PC-9 (cell line): ENCODE measurements at regions not wholly inside any gene's neighbourhood (a gene's known extent, or its start where the extent isn't known, plus 50 kb on each side); places are given as distances from the start of the nearest gene placed in this dataset.

Experiments used
- BruUV-seq: library from RNA; stranded (reverse); fragments of 400-500 nt; replicated peaks from 2 replicates; lab custom pipeline; 2021; lab: Mats Ljungman, UMichigan
- CTCF ChIA-PET: fragments of 300-600 bp; sonication (Branson Sonifier 250); formaldehyde crosslinking; loops from one replicate; lab custom pipeline; 2022; ENCODE audit warnings: antibody characterized with exemption; lab: Charles Lee
- POLR2A ChIA-PET: fragments of 300-600 bp; sonication (Branson Sonifier 250); formaldehyde crosslinking; loops from one replicate; lab custom pipeline; 2022; ENCODE audit warnings: antibody characterized with exemption; ENCODE audit not compliant: unreplicated experiment; lab: Charles Lee
- DNase-seq, 2 experiments: peaks; one replicate each; pipeline versions ENCODE4 v3.0.0 to v3.0.0-alpha.2; 2015 to 2022; ENCODE audit warnings: mixed read lengths in 1 of 2
- H2AFZ ChIP-seq: fragments of 200-600 bp; sonication (generic); 2 replicates; pipeline ENCODE4 v1.8.1; 2017; ENCODE audit warnings: antibody characterized with exemption
- H3F3A ChIP-seq: fragments of 200-600 bp; sonication (generic); 2 replicates; pipeline ENCODE4 v1.8.1; 2017; ENCODE audit warnings: antibody characterized with exemption, mild to moderate bottlenecking, low read depth; ENCODE audit not compliant: insufficient read depth
- H3K27ac ChIP-seq: fragments of 200-600 bp; sonication (generic); 2 replicates; pipeline ENCODE4 v1.6.1; 2016; ENCODE audit warnings: mixed run types
- H3K27me3 ChIP-seq: fragments of 200-600 bp; sonication (generic); 2 replicates; pipeline ENCODE4 v1.6.1; 2016; ENCODE audit warnings: low read depth, mixed run types; ENCODE audit not compliant: insufficient read depth
- H3K36me3 ChIP-seq: fragments of 200-600 bp; sonication (generic); 2 replicates; pipeline ENCODE4 v1.6.1; 2016; ENCODE audit warnings: low read depth, mixed run types
- H3K4me1 ChIP-seq: fragments of 200-600 bp; sonication (generic); replicated peaks from 2 replicates; pipeline ENCODE4 v1.6.1; 2016; ENCODE audit warnings: mixed run types; ENCODE audit not compliant: insufficient read depth
- H3K4me2 ChIP-seq: fragments of 200-600 bp; sonication (generic); 2 replicates; pipeline ENCODE4 v1.6.1; 2017; ENCODE audit warnings: mixed run types
- H3K4me3 ChIP-seq: fragments of 200-600 bp; sonication (generic); 2 replicates; pipeline ENCODE4 v1.6.1; 2016; ENCODE audit warnings: mixed run types
- H3K79me2 ChIP-seq: fragments of 200-600 bp; sonication (generic); 2 replicates; pipeline ENCODE4 v1.6.1; 2017; ENCODE audit warnings: low read depth, mixed run types
- H3K9me2 ChIP-seq: fragments of 200-600 bp; sonication (generic); 2 replicates; pipeline ENCODE4 v1.8.1; 2017; ENCODE audit warnings: mild to moderate bottlenecking; ENCODE audit not compliant: insufficient read depth
- H3K9me3 ChIP-seq: fragments of 200-600 bp; sonication (generic); 2 replicates; pipeline ENCODE4 v1.8.1; 2016; ENCODE audit warnings: low read depth; ENCODE audit not compliant: insufficient read depth
- H4K20me1 ChIP-seq: fragments of 200-600 bp; sonication (generic); 2 replicates; pipeline ENCODE4 v1.8.1; 2017; ENCODE audit not compliant: insufficient read depth
- EZH2 ChIP-seq: fragments of 200-600 bp; sonication (generic); IDR thresholded peaks from 2 replicates; pipeline ENCODE4 v1.8.0; 2017; ENCODE audit warnings: antibody characterized with exemption, low read depth
- intact Hi-C: fragments of 100-400 bp; cut with micrococcal nuclease; formaldehyde crosslinking; loops from one replicate; pipeline ENCODE4 v1.10.0; 2022; ENCODE audit not compliant: unreplicated experiment
- TF ChIP-seq, protein P1 (sequence below): fragments of 200-600 bp; sonication (generic); conservative IDR thresholded peaks from 2 replicates; pipeline ENCODE4 v1.6.1; 2017; ENCODE audit warnings: mixed run types, antibody characterized with exemption, mild to moderate bottlenecking, moderate library complexity

DNA sequence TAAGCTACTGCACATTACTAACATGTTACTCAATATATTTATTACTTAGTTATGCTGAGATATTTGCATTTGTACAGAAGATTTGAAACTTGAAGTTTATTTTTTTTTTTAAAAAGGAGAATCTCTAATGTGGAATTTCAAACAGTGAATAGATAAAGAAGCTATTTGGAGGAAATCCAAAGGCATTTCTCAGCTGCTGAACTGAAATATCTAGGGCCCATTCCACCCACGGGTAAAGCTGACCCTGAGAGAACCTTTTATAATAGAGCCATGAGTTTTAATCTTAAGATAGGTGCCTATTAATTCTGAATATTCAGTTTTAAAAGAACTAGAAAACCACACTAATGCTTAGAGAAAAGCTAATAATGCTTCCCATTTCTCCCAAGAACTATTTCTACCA lies 225.4 kb upstream of the CAND1 start:
- no peaks in the 10 kb centered on the region for H3K27me3 ChIP-seq
- no TSS peak for BruUV-seq
- no peaks in the 10 kb centered on the region; the same call in 1 of the 2 replicates for H4K20me1 ChIP-seq
- peaks cover 9% of the 10 kb centered on the region for H3K79me2 ChIP-seq
- H3K4me1 ChIP-seq, result peaks cover 37% of the 10 kb centered on the region
- no peak for DNase-seq
- H3K9me3 ChIP-seq, result no peaks in the 10 kb centered on the region; the same call in 1 of the 2 replicates
- no peak overlapping the region for H3K4me3 ChIP-seq
- 0 out of 2 replicates have a peak, but pooled peaks cover 8% of the 10 kb centered on the region for H3F3A ChIP-seq
- no peak overlapping the region for H3K4me2 ChIP-seq
- H2AFZ ChIP-seq, result no peak overlapping the region
- no peaks in the 10 kb centered on the region for H3K36me3 ChIP-seq
- intact Hi-C loops, result no loop called here
- H3K9me2 ChIP-seq, result no peaks in the 10 kb centered on the region
- POLR2A ChIA-PET, result interaction anchor here (0.7 kb wide), 1 partner anchor 1521 kb away, joined by 7 read pairs; no protein-coding TSS in a partner anchor
- CTCF ChIA-PET, result no interaction called here
- H3K27ac ChIP-seq, result no peak overlapping the region
- TF ChIP-seq EZH2, result no peak
- TF ChIP-seq, protein P1, sequence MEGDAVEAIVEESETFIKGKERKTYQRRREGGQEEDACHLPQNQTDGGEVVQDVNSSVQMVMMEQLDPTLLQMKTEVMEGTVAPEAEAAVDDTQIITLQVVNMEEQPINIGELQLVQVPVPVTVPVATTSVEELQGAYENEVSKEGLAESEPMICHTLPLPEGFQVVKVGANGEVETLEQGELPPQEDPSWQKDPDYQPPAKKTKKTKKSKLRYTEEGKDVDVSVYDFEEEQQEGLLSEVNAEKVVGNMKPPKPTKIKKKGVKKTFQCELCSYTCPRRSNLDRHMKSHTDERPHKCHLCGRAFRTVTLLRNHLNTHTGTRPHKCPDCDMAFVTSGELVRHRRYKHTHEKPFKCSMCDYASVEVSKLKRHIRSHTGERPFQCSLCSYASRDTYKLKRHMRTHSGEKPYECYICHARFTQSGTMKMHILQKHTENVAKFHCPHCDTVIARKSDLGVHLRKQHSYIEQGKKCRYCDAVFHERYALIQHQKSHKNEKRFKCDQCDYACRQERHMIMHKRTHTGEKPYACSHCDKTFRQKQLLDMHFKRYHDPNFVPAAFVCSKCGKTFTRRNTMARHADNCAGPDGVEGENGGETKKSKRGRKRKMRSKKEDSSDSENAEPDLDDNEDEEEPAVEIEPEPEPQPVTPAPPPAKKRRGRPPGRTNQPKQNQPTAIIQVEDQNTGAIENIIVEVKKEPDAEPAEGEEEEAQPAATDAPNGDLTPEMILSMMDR, result no peak

DNA sequence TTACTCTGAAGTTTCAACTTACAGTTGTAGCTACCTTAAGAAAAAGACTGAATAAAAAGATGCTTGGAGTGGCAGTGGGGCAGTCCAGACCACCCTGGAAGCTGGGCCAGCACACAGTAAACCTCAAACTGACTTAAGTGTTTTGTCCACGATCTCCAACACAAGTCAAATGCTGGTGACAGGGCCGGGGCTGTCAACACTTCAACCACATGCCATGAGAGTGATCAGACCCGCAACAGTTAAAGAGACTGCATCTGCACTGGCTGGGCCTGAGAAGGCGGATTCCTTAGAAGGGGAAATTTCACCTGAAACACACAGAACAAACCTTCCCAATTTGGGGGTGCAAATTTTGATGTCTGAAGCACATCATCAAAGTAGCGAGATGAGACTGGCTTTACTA lies 223.5 kb upstream of the CAND1 start:
- no peak overlapping the region for H3K4me2 ChIP-seq
- H3K36me3 ChIP-seq, result no peaks in the 10 kb centered on the region
- no peaks in the 10 kb centered on the region; the same call in 1 of the 2 replicates for H4K20me1 ChIP-seq
- H3K4me3 ChIP-seq, result no peak overlapping the region
- H3K4me1 ChIP-seq, result peaks cover 26% of the 10 kb centered on the region
- intact Hi-C loops, result no loop called here
- no peak overlapping the region for H3K27ac ChIP-seq
- no peak for DNase-seq
- H3K9me2 ChIP-seq, result no peaks in the 10 kb centered on the region
- ChIA-PET POLR2A (no interaction called here), CTCF (interaction anchor here (0.6 kb wide), 2 partner anchors 37 to 68 kb away, joined by 3 to 5 read pairs; no protein-coding TSS in a partner anchor)
- no peak overlapping the region for H2AFZ ChIP-seq
- no TSS peak for BruUV-seq
- no peaks in the 10 kb centered on the region; the same call in 1 of the 2 replicates for H3K9me3 ChIP-seq
- peaks cover 9% of the 10 kb centered on the region for H3K79me2 ChIP-seq
- TF ChIP-seq EZH2, result no peak
- TF ChIP-seq, protein P1, result no peak
- 0 out of 2 replicates have a peak, but pooled peaks cover 8% of the 10 kb centered on the region for H3F3A ChIP-seq
- H3K27me3 ChIP-seq, result no peaks in the 10 kb centered on the region

DNA sequence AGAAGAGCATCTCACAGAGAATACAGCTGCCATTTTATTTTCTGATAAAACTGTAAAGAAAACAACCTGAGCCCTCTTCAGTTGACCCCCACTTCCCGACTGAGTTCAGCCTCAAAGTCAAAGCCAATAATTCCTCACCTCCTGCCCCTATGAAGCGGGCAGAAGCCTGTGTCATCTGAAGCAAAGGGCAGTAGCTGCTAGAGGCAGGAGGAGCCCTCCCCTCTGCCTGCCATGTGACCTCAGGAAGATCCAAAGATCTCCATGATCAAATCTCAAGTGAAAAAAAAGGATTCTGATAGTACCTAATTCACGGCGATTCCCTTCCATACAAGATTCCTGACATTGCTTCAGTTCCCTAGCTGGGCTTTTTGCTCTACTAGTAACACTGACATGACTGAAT lies 223.1 kb upstream of the CAND1 start:
- DNase-seq, result no peak
- intact Hi-C loops, result no loop called here
- Histone ChIP-seq H3K36me3 (no peaks in the 10 kb centered on the region), H3K4me2 (no peak overlapping the region), H2AFZ (no peak overlapping the region), H4K20me1 (no peaks in the 10 kb centered on the region; the same call in 1 of the 2 replicates), H3F3A (0 out of 2 replicates have a peak, but pooled peaks cover 8% of the 10 kb centered on the region), H3K79me2 (peaks cover 9% of the 10 kb centered on the region), H3K27ac (no peak overlapping the region), H3K9me2 (no peaks in the 10 kb centered on the region), H3K27me3 (no peaks in the 10 kb centered on the region), H3K4me3 (no peak overlapping the region), H3K9me3 (no peaks in the 10 kb centered on the region; the same call in 1 of the 2 replicates), H3K4me1 (peaks cover 22% of the 10 kb centered on the region)
- no peak for TF ChIP-seq EZH2
- TF ChIP-seq, protein P1, result no peak
- CTCF ChIA-PET, result interaction anchor here (0.6 kb wide), 1 partner anchor 36 kb away, joined by 5 read pairs; no protein-coding TSS in a partner anchor
- no TSS peak for BruUV-seq
- POLR2A ChIA-PET, result interaction anchor here (0.7 kb wide), 1 partner anchor 8 kb away, joined by 4 read pairs; no protein-coding TSS in a partner anchor
